ENCODE measurements at regions not wholly inside any gene's neighbourhood (a gene's known extent, or its start where the extent isn't known, plus 50 kb on each side); places are given as distances from the start of the nearest gene placed in this dataset.

DNA sequence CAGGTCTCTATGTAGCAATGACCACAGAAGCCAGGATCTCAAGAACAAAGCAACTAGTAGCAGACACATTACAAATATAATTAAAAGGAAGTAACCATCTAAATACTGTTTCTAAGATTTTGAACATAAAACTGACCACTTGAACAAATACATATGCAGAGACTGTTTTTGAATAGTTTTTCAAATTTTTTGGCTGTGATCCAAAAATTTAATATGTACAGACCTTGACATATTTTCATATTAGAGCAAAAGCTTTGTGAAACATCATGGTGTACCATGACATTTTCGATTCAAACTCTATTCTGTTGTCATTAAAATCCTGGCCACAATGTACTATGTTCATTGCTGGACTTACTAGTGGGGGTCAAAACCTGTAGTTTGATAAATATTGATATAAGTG is 126.5 kb downstream of the NUDT12 start:
- Mint-ChIP-seq H3K27me3 (no peaks in the 10 kb centered on the region), H3K27ac (no peak overlapping the region), H3K4me3 (no peak overlapping the region), H3K9me3 (peaks cover 10 to 31% (median 13%) of the 10 kb centered on the region in 3 donors), H3K36me3 (no peaks in the 10 kb centered on the region), H3K4me1 (no peaks in the 10 kb centered on the region)
- H3K36me3 ChIP-seq (ENCODE audit: control insufficient read depth in 2 of 2, extremely low read depth in 1 of 2, insufficient read depth in 1 of 2, low read length in 1 of 2): no peaks in the 10 kb centered on the region
- no peaks in the 10 kb centered on the region for H3K4me1 ChIP-seq (ENCODE audit: control insufficient read depth in 1 of 2, extremely low read depth in 1 of 2, insufficient read depth in 2 of 2, low read length in 2 of 2)
- ChIA-PET CTCF (no interaction called here), POLR2A (no interaction called here)
- no peak overlapping the region for H3K4me3 ChIP-seq (ENCODE audit: control insufficient read depth in 1 of 2, extremely low read depth in 1 of 2, low read length in 1 of 2)
- DNase-seq (no peak), ATAC-seq (replicated peaks in 1 of 4) (no peak)
- WGBS (ENCODE audit: insufficient coverage): no CpG with 5 or more reads among the region's 1 CpG
- peaks cover 0 to 5% of the 10 kb centered on the region in 2 experiments for H3K27me3 ChIP-seq (replicated peaks in 1 of 2; ENCODE audit: control insufficient read depth in 2 of 2, extremely low read depth in 1 of 2, insufficient read depth in 2 of 2, low read length in 1 of 2)
- no peak overlapping the region for H3K27ac ChIP-seq (ENCODE audit: low read length)
- no peaks in the 10 kb centered on the region for H3K9me3 ChIP-seq

DNA sequence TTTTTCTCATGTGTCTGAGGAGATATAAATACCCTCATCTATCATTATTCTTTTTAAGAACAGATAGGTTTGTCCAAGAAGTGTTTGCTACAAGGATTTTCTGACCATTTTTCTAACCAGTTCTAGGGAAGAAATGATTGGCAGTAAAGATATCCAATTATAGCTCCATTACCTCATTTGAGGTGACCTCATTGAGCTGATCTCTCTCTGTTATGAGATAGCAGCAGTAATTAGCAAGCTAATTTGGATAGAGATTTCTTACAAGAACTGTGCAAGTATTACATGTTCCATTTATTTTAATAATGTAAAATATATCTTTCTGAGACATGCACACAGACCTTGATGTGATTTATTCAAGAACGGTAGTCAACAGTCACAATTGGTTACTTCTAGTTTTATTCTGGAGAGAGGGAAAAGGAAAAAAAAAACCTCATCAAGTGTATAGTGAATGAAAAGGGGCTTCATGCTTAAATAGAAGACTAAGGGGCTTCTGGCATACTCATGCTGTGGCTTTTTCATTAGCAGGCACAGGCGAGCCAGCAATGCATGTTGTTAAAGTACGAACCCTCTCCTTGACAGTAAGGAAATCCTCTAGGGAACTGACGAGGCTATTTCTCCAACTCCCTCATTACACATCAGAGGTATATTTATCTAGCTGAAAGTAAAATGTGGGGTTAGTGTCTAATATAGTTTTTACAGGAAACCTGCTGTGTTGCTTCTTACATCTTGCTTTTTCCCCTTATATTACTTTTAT is 127.3 kb downstream of the NUDT12 start:
- Mint-ChIP-seq H3K36me3 (no peaks in the 10 kb centered on the region), H3K9me3 (peaks cover 7 to 25% (median 8%) of the 10 kb centered on the region in 3 donors), H3K27me3 (no peaks in the 10 kb centered on the region), H3K4me1 (no peaks in the 10 kb centered on the region), H3K4me3 (no peak overlapping the region), H3K27ac (no peak overlapping the region)
- H3K36me3 ChIP-seq (ENCODE audit: control insufficient read depth in 2 of 2, extremely low read depth in 1 of 2, insufficient read depth in 1 of 2, low read length in 1 of 2): no peaks in the 10 kb centered on the region
- no peaks in the 10 kb centered on the region for H3K9me3 ChIP-seq
- H3K4me1 ChIP-seq (ENCODE audit: control insufficient read depth in 1 of 2, extremely low read depth in 1 of 2, insufficient read depth in 2 of 2, low read length in 2 of 2): no peaks in the 10 kb centered on the region
- ChIA-PET CTCF (no interaction called here), POLR2A (no interaction called here)
- ATAC-seq (replicated peaks in 1 of 4): no peak
- peaks cover 0 to 5% of the 10 kb centered on the region in 2 experiments for H3K27me3 ChIP-seq (replicated peaks in 1 of 2; ENCODE audit: control insufficient read depth in 2 of 2, extremely low read depth in 1 of 2, insufficient read depth in 2 of 2, low read length in 1 of 2)
- H3K4me3 ChIP-seq (ENCODE audit: control insufficient read depth in 1 of 2, extremely low read depth in 1 of 2, low read length in 1 of 2): no peak overlapping the region
- H3K27ac ChIP-seq (ENCODE audit: low read length): no peak overlapping the region
- DNase-seq: no peak
- no CpG with 5 or more reads among the region's 4 CpGs for WGBS (ENCODE audit: insufficient coverage)

DNA sequence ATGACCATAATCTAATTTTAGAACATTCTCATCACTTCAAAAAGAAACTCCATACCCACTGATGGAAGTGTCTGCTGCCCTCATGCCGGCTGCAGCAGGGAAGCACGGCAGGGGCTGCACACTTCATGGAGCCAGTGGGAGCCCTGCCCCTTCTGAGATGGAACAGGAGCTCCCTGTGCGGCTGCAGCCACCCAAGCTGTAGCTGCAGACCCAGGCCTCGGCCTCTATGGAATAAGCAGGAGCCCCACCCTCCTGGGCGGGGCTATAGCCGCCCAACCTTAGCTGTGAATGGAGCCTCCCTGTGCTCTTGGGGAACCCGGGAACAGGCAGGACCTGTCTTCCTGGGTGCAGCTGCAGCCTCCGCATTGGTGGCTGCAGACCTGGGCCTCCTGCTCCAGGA is 128.5 kb downstream of the NUDT12 start:
- H3K36me3 ChIP-seq (ENCODE audit: control insufficient read depth in 2 of 2, extremely low read depth in 1 of 2, insufficient read depth in 1 of 2, low read length in 1 of 2): no peaks in the 10 kb centered on the region
- Mint-ChIP-seq H3K36me3 (no peaks in the 10 kb centered on the region), H3K9me3 (peaks cover 0 to 12% (median 2%) of the 10 kb centered on the region in 3 donors), H3K27me3 (no peaks in the 10 kb centered on the region), H3K27ac (no peak overlapping the region), H3K4me1 (no peaks in the 10 kb centered on the region), H3K4me3 (no peak overlapping the region)
- DNase-seq: no peak
- ChIA-PET POLR2A (no interaction called here), CTCF (no interaction called here)
- no peak overlapping the region for H3K4me3 ChIP-seq (ENCODE audit: control insufficient read depth in 1 of 2, extremely low read depth in 1 of 2, low read length in 1 of 2)
- no peaks in the 10 kb centered on the region for H3K9me3 ChIP-seq
- no peaks in the 10 kb centered on the region for H3K4me1 ChIP-seq (ENCODE audit: control insufficient read depth in 1 of 2, extremely low read depth in 1 of 2, insufficient read depth in 2 of 2, low read length in 2 of 2)
- peaks cover 0 to 5% of the 10 kb centered on the region in 2 experiments for H3K27me3 ChIP-seq (replicated peaks in 1 of 2; ENCODE audit: control insufficient read depth in 2 of 2, extremely low read depth in 1 of 2, insufficient read depth in 2 of 2, low read length in 1 of 2)
- 79% methylated on average over 8 of the region's 8 CpGs for WGBS (ENCODE audit: insufficient coverage)
- no peak for ATAC-seq (replicated peaks in 1 of 4)
- no peak overlapping the region for H3K27ac ChIP-seq (ENCODE audit: low read length)

GRCh38 chr5:103433211-103433610 is 129.4 kb downstream of the NUDT12 start:
- H3K27ac ChIP-seq (ENCODE audit: low read length): no peak overlapping the region
- H3K27me3 ChIP-seq (replicated peaks in 1 of 2; ENCODE audit: control insufficient read depth in 2 of 2, extremely low read depth in 1 of 2, insufficient read depth in 2 of 2, low read length in 1 of 2): peaks cover 0 to 5% of the 10 kb centered on the region in 2 experiments
- Mint-ChIP-seq H3K36me3 (no peaks in the 10 kb centered on the region), H3K4me1 (no peaks in the 10 kb centered on the region), H3K27ac (no peak overlapping the region), H3K4me3 (no peak overlapping the region), H3K9me3 (peaks cover 0 to 5% (median 0%) of the 10 kb centered on the region in 3 donors), H3K27me3 (no peaks in the 10 kb centered on the region)
- ATAC-seq (replicated peaks in 1 of 4) (no peak), DNase-seq (no peak)
- H3K4me3 ChIP-seq (ENCODE audit: control insufficient read depth in 1 of 2, extremely low read depth in 1 of 2, low read length in 1 of 2): no peak overlapping the region
- ChIA-PET CTCF (no interaction called here), POLR2A (no interaction called here)
- H3K9me3 ChIP-seq: no peaks in the 10 kb centered on the region
- no peaks in the 10 kb centered on the region for H3K36me3 ChIP-seq (ENCODE audit: control insufficient read depth in 2 of 2, extremely low read depth in 1 of 2, insufficient read depth in 1 of 2, low read length in 1 of 2)
- no CpG with 5 or more reads among the region's 1 CpG for WGBS (ENCODE audit: insufficient coverage)
- H3K4me1 ChIP-seq (ENCODE audit: control insufficient read depth in 1 of 2, extremely low read depth in 1 of 2, insufficient read depth in 2 of 2, low read length in 2 of 2): no peaks in the 10 kb centered on the region

DNA sequence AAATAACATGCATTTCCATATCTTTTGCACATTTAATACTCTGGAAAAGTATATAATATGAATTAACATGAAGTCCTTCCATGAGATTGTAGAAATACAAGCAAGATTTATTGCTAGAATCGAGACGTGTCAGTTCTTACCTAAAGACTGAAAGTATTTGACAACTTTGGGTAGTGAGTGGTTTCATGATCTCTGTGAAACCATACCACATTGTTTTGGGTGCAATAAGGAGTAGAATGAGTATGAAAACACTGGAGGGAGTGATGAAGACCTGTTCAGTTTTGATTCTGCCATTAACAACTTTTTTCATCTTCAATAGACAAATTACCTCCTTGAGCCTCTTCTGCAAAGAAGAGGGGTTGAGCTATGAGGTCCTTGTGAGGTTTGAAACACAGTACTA is 133.7 kb downstream of the NUDT12 start:
- no peak for ATAC-seq (replicated peaks in 1 of 4)
- Mint-ChIP-seq H3K27ac (no peak overlapping the region), H3K9me3 (no peaks in the 10 kb centered on the region), H3K27me3 (no peaks in the 10 kb centered on the region), H3K4me3 (no peak overlapping the region), H3K4me1 (no peaks in the 10 kb centered on the region), H3K36me3 (no peaks in the 10 kb centered on the region)
- H3K36me3 ChIP-seq (ENCODE audit: control insufficient read depth in 2 of 2, extremely low read depth in 1 of 2, insufficient read depth in 1 of 2, low read length in 1 of 2): no peaks in the 10 kb centered on the region
- H3K4me3 ChIP-seq (ENCODE audit: control insufficient read depth in 1 of 2, extremely low read depth in 1 of 2, low read length in 1 of 2): no peak overlapping the region
- POLR2A ChIA-PET: no interaction called here
- no peaks in the 10 kb centered on the region for H3K4me1 ChIP-seq (ENCODE audit: control insufficient read depth in 1 of 2, extremely low read depth in 1 of 2, insufficient read depth in 2 of 2, low read length in 2 of 2)
- CTCF ChIA-PET: no interaction called here
- no peaks in the 10 kb centered on the region for H3K9me3 ChIP-seq
- H3K27ac ChIP-seq (ENCODE audit: low read length): no peak overlapping the region
- DNase-seq: no peak
- WGBS (ENCODE audit: insufficient coverage): no CpG with 5 or more reads among the region's 2 CpGs
- H3K27me3 ChIP-seq (replicated peaks in 1 of 2; ENCODE audit: control insufficient read depth in 2 of 2, extremely low read depth in 1 of 2, insufficient read depth in 2 of 2, low read length in 1 of 2): peaks cover 0 to under 1% of the 10 kb centered on the region in 2 experiments

GRCh38 chr5:103428411-103428871 is 134.1 kb downstream of the NUDT12 start:
- no peaks in the 10 kb centered on the region for H3K27me3 Mint-ChIP-seq
- ChIA-PET CTCF (no interaction called here), POLR2A (no interaction called here)

More at GRCh38 chr5:103428411-103428871, 134.1 kb downstream of the NUDT12 start:
- H3K9me3 Mint-ChIP-seq: no peaks in the 10 kb centered on the region
- H3K36me3 ChIP-seq (ENCODE audit: control insufficient read depth in 2 of 2, extremely low read depth in 1 of 2, insufficient read depth in 1 of 2, low read length in 1 of 2): no peaks in the 10 kb centered on the region
- ATAC-seq (replicated peaks in 1 of 4) (no peak), DNase-seq (no peak)
- no peak overlapping the region for H3K4me3 ChIP-seq (ENCODE audit: control insufficient read depth in 1 of 2, extremely low read depth in 1 of 2, low read length in 1 of 2)
- no peak overlapping the region for H3K27ac Mint-ChIP-seq
- no peaks in the 10 kb centered on the region for H3K27me3 ChIP-seq (replicated peaks in 1 of 2; ENCODE audit: control insufficient read depth in 2 of 2, extremely low read depth in 1 of 2, insufficient read depth in 2 of 2, low read length in 1 of 2)
- H3K36me3 Mint-ChIP-seq: no peaks in the 10 kb centered on the region
- H3K4me3 Mint-ChIP-seq: no peak overlapping the region
- no peaks in the 10 kb centered on the region for H3K9me3 ChIP-seq
- H3K27ac ChIP-seq (ENCODE audit: low read length): no peak overlapping the region
- 64% methylated on average over 1 of the region's 6 CpGs for WGBS (ENCODE audit: insufficient coverage)
- no peaks in the 10 kb centered on the region for H3K4me1 Mint-ChIP-seq
- no peaks in the 10 kb centered on the region for H3K4me1 ChIP-seq (ENCODE audit: control insufficient read depth in 1 of 2, extremely low read depth in 1 of 2, insufficient read depth in 2 of 2, low read length in 2 of 2)

Data from T-cell (primary cell).